CD8-positive, alpha-beta memory T cell (primary cell): ENCODE measurements at regions not wholly inside any gene's neighbourhood (a gene's known extent, or its start where the extent isn't known, plus 50 kb on each side); places are given as distances from the start of the nearest gene placed in this dataset.

Experiments
- CTCF ChIA-PET: fragments of 350-600 bp; sonication (Branson Sonifier 250); formaldehyde crosslinking; loops from one replicate; lab custom pipeline; 2021; ENCODE audit warnings: antibody characterized with exemption; lab: Charles Lee
- POLR2A ChIA-PET: fragments of 350-600 bp; sonication (Branson Sonifier 250); formaldehyde crosslinking; loops from one replicate; lab custom pipeline; 2021; ENCODE audit warnings: antibody characterized with exemption; lab: Charles Lee
- DNase-seq, 5 donors: peaks; one replicate each; pipeline versions ENCODE4 v3.0.0 to v3.0.0-alpha.2; 2020 to 2022; ENCODE audit warnings: mixed read lengths in 1 of 5
- H3K27ac ChIP-seq: one replicate; pipeline ENCODE4 v1.7.0; 2013; ENCODE audit warnings: low read depth, mild to moderate bottlenecking, low read length, moderate library complexity
- H3K27me3 ChIP-seq: 2 replicates; pipeline ENCODE4 v1.7.0; 2013; ENCODE audit warnings: low read length, mild to moderate bottlenecking; ENCODE audit not compliant: insufficient read depth, poor library complexity, severe bottlenecking
- H3K36me3 ChIP-seq: 2 replicates; pipeline ENCODE4 v1.7.0; 2013; ENCODE audit warnings: mild to moderate bottlenecking, low read length, moderate library complexity; ENCODE audit not compliant: insufficient read depth
- H3K4me1 ChIP-seq: 2 replicates; pipeline ENCODE4 v1.7.0; 2013; ENCODE audit warnings: mild to moderate bottlenecking, low read length, moderate library complexity; ENCODE audit not compliant: insufficient read depth
- H3K4me3 ChIP-seq: 2 replicates; pipeline ENCODE4 v1.7.0; 2013; ENCODE audit warnings: mild to moderate bottlenecking, low read length
- H3K9me3 ChIP-seq: 2 replicates; pipeline ENCODE4 v1.7.0; 2013; ENCODE audit warnings: mild to moderate bottlenecking, low read length
- H3K27ac Mint-ChIP-seq, 8 donors: one replicate each; pipeline ENCODE4 v1.8.0; 2020 to 2021; ENCODE audit warnings: mixed read lengths in 8 of 8, mild to moderate bottlenecking in 6 of 8, inconsistent platforms in 3 of 8, moderate library complexity in 3 of 8
- H3K27me3 Mint-ChIP-seq, 2 donors: one replicate each; pipeline ENCODE4 v1.8.0; 2020 to 2021; ENCODE audit warnings: mixed read lengths in 2 of 2, mild to moderate bottlenecking in 1 of 2, moderate library complexity in 1 of 2
- H3K36me3 Mint-ChIP-seq, 3 donors: one replicate each; pipeline ENCODE4 v1.8.0; 2020 to 2021; ENCODE audit warnings: mixed read lengths in 3 of 3, inconsistent platforms in 1 of 3, mild to moderate bottlenecking in 1 of 3
- H3K4me1 Mint-ChIP-seq, 3 donors: one replicate each; pipeline ENCODE4 v1.8.0; 2020 to 2021; ENCODE audit warnings: mixed read lengths in 3 of 3, inconsistent platforms in 1 of 3, mild to moderate bottlenecking in 1 of 3
- H3K4me3 Mint-ChIP-seq, 7 donors: one replicate each; pipeline ENCODE4 v1.8.0; 2020 to 2021; ENCODE audit warnings: mixed read lengths in 7 of 7, mild to moderate bottlenecking in 6 of 7, moderate library complexity in 4 of 7, inconsistent platforms in 2 of 7
- H3K9me3 Mint-ChIP-seq, 5 donors: one replicate each; pipeline ENCODE4 v1.8.0; 2020 to 2022; ENCODE audit warnings: mixed read lengths in 5 of 5, mild to moderate bottlenecking in 3 of 5, moderate library complexity in 2 of 5, inconsistent platforms in 1 of 5

GRCh38 chr18:67241299-67241698 is 275.2 kb downstream of the DSEL start:
- POLR2A ChIA-PET = interaction anchor here (0.5 kb wide), 1 partner anchor 11 kb away, joined by 3 read pairs; no protein-coding TSS in a partner anchor

GRCh38 chr18:67239826-67240225 is 276.7 kb downstream of the DSEL start:
- Mint-ChIP-seq H3K9me3 (no peaks in the 10 kb centered on the region), H3K36me3 (no peaks in the 10 kb centered on the region), H3K4me1 (peaks cover 32 to 44% (median 41%) of the 10 kb centered on the region in 3 donors), H3K27ac (peak overlapping the region in 1 of 8 donors; percentile 29), H3K4me3 (peak overlapping the region in 1 of 7 donors; percentile 62), H3K27me3 (no peaks in the 10 kb centered on the region)
- Histone ChIP-seq H3K27ac (no peak overlapping the region), H3K27me3 (no peaks in the 10 kb centered on the region), H3K36me3 (no peaks in the 10 kb centered on the region), H3K9me3 (no peaks in the 10 kb centered on the region), H3K4me3 (no peak overlapping the region), H3K4me1 (peaks cover 17% of the 10 kb centered on the region)
- ChIA-PET CTCF (no interaction called here), POLR2A (no interaction called here)
- DNase-seq = no peak

More at GRCh38 chr18:67241299-67241698, 275.2 kb downstream of the DSEL start:
- Histone ChIP-seq H3K36me3 (no peaks in the 10 kb centered on the region), H3K4me3 (no peak overlapping the region), H3K27me3 (no peaks in the 10 kb centered on the region), H3K4me1 (peaks cover 17% of the 10 kb centered on the region), H3K9me3 (no peaks in the 10 kb centered on the region), H3K27ac (no peak overlapping the region)
- Mint-ChIP-seq H3K9me3 (no peaks in the 10 kb centered on the region), H3K4me3 (peak overlapping the region in 6 of 7 donors; percentile 8 to 72 (median 33)), H3K27ac (peak overlapping the region in 3 of 8 donors; percentile 72 to 78 (median 74)), H3K36me3 (no peaks in the 10 kb centered on the region), H3K4me1 (peaks cover 32 to 44% (median 41%) of the 10 kb centered on the region in 3 donors), H3K27me3 (no peaks in the 10 kb centered on the region)
- CTCF ChIA-PET = no interaction called here
- DNase-seq = peak in 2 of 5 donors; percentile 37 to 55

GRCh38 chr18:67232991-67233390 is 283.5 kb downstream of the DSEL start:
- H3K4me1 Mint-ChIP-seq = no peaks in the 10 kb centered on the region
- CTCF ChIA-PET = no interaction called here

GRCh38 chr18:67232406-67232805 is 284.1 kb downstream of the DSEL start:
- H3K4me3 ChIP-seq = no peak overlapping the region
- Mint-ChIP-seq H3K27ac (no peak overlapping the region), H3K9me3 (peaks cover 0 to 8% (median 3%) of the 10 kb centered on the region in 5 donors), H3K36me3 (peaks cover 0 to 5% (median 0%) of the 10 kb centered on the region in 3 donors), H3K4me3 (no peak overlapping the region), H3K27me3 (peaks cover 0 to 4% of the 10 kb centered on the region in 2 donors), H3K4me1 (no peaks in the 10 kb centered on the region)
- CTCF ChIA-PET = no interaction called here
- no peaks in the 10 kb centered on the region for H3K36me3 ChIP-seq
- H3K27ac ChIP-seq = no peak overlapping the region
- DNase-seq = no peak
- POLR2A ChIA-PET = no interaction called here
- H3K4me1 ChIP-seq = no peaks in the 10 kb centered on the region
- H3K9me3 ChIP-seq = no peaks in the 10 kb centered on the region
- no peaks in the 10 kb centered on the region for H3K27me3 ChIP-seq

More at GRCh38 chr18:67232991-67233390, 283.5 kb downstream of the DSEL start:
- H3K36me3 ChIP-seq = no peaks in the 10 kb centered on the region
- POLR2A ChIA-PET = no interaction called here
- H3K9me3 ChIP-seq = no peaks in the 10 kb centered on the region
- Mint-ChIP-seq H3K9me3 (peaks cover 0 to 8% (median 2%) of the 10 kb centered on the region in 5 donors), H3K4me3 (no peak overlapping the region), H3K36me3 (peaks cover 0 to 5% (median 0%) of the 10 kb centered on the region in 3 donors), H3K27ac (no peak overlapping the region), H3K27me3 (peaks cover 0 to 4% of the 10 kb centered on the region in 2 donors)
- no peak for DNase-seq
- H3K27ac ChIP-seq = no peak overlapping the region
- no peak overlapping the region for H3K4me3 ChIP-seq
- H3K4me1 ChIP-seq = no peaks in the 10 kb centered on the region
- H3K27me3 ChIP-seq = no peaks in the 10 kb centered on the region

GRCh38 chr18:67222887-67223286 is 293.6 kb downstream of the DSEL start:
- Mint-ChIP-seq H3K27ac (no peak overlapping the region), H3K27me3 (no peaks in the 10 kb centered on the region), H3K4me1 (peaks cover 0 to 3% (median 0%) of the 10 kb centered on the region in 3 donors), H3K9me3 (peaks cover 0 to 3% (median 0%) of the 10 kb centered on the region in 5 donors), H3K36me3 (no peaks in the 10 kb centered on the region), H3K4me3 (no peak overlapping the region)
- Histone ChIP-seq H3K27ac (no peak overlapping the region), H3K4me1 (no peaks in the 10 kb centered on the region), H3K4me3 (no peak overlapping the region), H3K36me3 (no peaks in the 10 kb centered on the region), H3K27me3 (no peaks in the 10 kb centered on the region), H3K9me3 (no peaks in the 10 kb centered on the region)
- DNase-seq = no peak
- POLR2A ChIA-PET = no interaction called here
- CTCF ChIA-PET = no interaction called here

- CTCF ChIA-PET = no interaction called here
- no peak overlapping the region for H3K4me3 Mint-ChIP-seq
Measured at GRCh38 chr18:67219821-67220220, 296.7 kb downstream of the DSEL start.

GRCh38 chr18:67218556-67218955 is 298.0 kb downstream of the DSEL start:
- no peaks in the 10 kb centered on the region for H3K27me3 ChIP-seq
- peaks cover 0 to 3% (median 0%) of the 10 kb centered on the region in 3 donors for H3K4me1 Mint-ChIP-seq
- H3K9me3 ChIP-seq = no peaks in the 10 kb centered on the region
- H3K36me3 ChIP-seq = no peaks in the 10 kb centered on the region
- no peak for DNase-seq
- ChIA-PET CTCF (interaction anchor here (0.6 kb wide), 1 partner anchor 296 kb away, joined by 3 read pairs; no protein-coding TSS in a partner anchor), POLR2A (no interaction called here)
- H3K27me3 Mint-ChIP-seq = peaks cover 0 to 1% of the 10 kb centered on the region in 2 donors
- no peak overlapping the region for H3K4me3 Mint-ChIP-seq
- H3K27ac Mint-ChIP-seq = no peak overlapping the region
- no peaks in the 10 kb centered on the region for H3K36me3 Mint-ChIP-seq
- no peak overlapping the region for H3K4me3 ChIP-seq
- no peaks in the 10 kb centered on the region for H3K9me3 Mint-ChIP-seq
- H3K27ac ChIP-seq = no peak overlapping the region
- H3K4me1 ChIP-seq = no peaks in the 10 kb centered on the region

More at GRCh38 chr18:67219821-67220220, 296.7 kb downstream of the DSEL start:
- H3K36me3 Mint-ChIP-seq = no peaks in the 10 kb centered on the region
- no peaks in the 10 kb centered on the region for H3K9me3 Mint-ChIP-seq
- POLR2A ChIA-PET = no interaction called here
- H3K27me3 Mint-ChIP-seq = peaks cover 0 to 1% of the 10 kb centered on the region in 2 donors
- Histone ChIP-seq H3K27ac (no peak overlapping the region), H3K36me3 (no peaks in the 10 kb centered on the region), H3K9me3 (no peaks in the 10 kb centered on the region), H3K4me3 (no peak overlapping the region), H3K27me3 (no peaks in the 10 kb centered on the region), H3K4me1 (no peaks in the 10 kb centered on the region)
- no peak for DNase-seq
- H3K4me1 Mint-ChIP-seq = peaks cover 0 to 3% (median 0%) of the 10 kb centered on the region in 3 donors
- no peak overlapping the region for H3K27ac Mint-ChIP-seq

- no peaks in the 10 kb centered on the region for H3K36me3 Mint-ChIP-seq
- POLR2A ChIA-PET = no interaction called here
- Histone ChIP-seq H3K4me1 (no peaks in the 10 kb centered on the region), H3K9me3 (no peaks in the 10 kb centered on the region), H3K4me3 (no peak overlapping the region), H3K36me3 (no peaks in the 10 kb centered on the region), H3K27ac (no peak overlapping the region), H3K27me3 (no peaks in the 10 kb centered on the region)
- CTCF ChIA-PET = interaction anchor here (1.2 kb wide), 1 partner anchor 1442 kb away, joined by 8 read pairs; no protein-coding TSS in a partner anchor
- peaks cover 0 to 1% of the 10 kb centered on the region in 2 donors for H3K27me3 Mint-ChIP-seq
- H3K9me3 Mint-ChIP-seq = no peaks in the 10 kb centered on the region
- H3K4me3 Mint-ChIP-seq = no peak overlapping the region
- peak; percentile 19 to 63 (median 45) for DNase-seq
- no peak overlapping the region for H3K27ac Mint-ChIP-seq
- peaks cover 0 to 3% (median 0%) of the 10 kb centered on the region in 3 donors for H3K4me1 Mint-ChIP-seq
Measured at GRCh38 chr18:67217551-67218166, 298.9 kb downstream of the DSEL start.
